ENCODE measurements at regions not wholly inside any gene's neighbourhood (a gene's known extent, or its start where the extent isn't known, plus 50 kb on each side); places are given as distances from the start of the nearest gene placed in this dataset.
"Not testable (repeated sequence)": the region's sequence is repeated elsewhere in the genome, so short reads cannot be mapped to it uniquely, and the experiment has no call there.

DNA sequence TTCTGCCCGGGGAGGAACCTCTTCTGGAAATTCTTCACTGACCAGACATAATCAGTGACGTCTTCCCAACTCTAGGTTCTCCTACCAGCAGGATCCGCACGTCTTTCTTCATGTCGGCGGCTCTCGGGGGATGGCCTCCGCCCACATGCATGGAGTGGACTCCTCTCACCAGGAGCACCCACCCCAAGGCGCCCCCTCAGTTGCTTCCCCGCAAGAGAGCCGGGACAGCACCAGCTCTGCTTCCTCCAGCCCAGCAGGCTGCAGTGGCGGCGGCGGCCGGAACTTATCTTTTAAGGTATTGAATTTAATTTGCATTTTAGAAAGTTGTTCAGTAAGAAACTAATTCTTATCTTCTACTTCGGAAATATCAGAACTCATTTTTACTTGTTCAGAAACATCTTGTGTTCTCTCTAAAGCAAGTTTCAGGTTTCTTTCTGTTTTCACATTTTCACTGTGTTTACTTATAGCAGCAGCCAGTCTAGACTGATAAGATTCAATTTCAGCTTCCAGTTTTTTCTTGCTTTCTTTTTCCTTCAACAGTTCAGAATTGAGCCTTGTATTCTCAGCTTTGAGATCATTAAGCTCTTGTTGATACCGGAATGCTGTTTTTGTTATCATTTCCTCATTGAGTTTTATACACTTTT is 343.5 kb downstream of the TUBA3C start:
- TF ChIP-seq CTCF (conservative IDR thresholded peaks at IDR 0.05; ENCODE audit: low read length); EZH2phosphoT487 (IDR thresholded peaks at IDR 0.05; ENCODE audit: borderline replicate concordance, low read depth, low read length): not testable (repeated sequence)

All from OCI-LY7 (cell line).